Glutamatergic neuron (in vitro differentiated cells): ENCODE measurements at regions not wholly inside any gene's neighbourhood (a gene's known extent, or its start where the extent isn't known, plus 50 kb on each side); places are given as distances from the start of the nearest gene placed in this dataset.

ENCODE experiments used
- DNase-seq: peaks from one replicate; pipeline ENCODE4 v3.0.0; 2022
- H3K27ac Mint-ChIP-seq: one replicate; pipeline ENCODE4 v1.8.0; 2020; ENCODE audit warnings: mild to moderate bottlenecking, mixed read lengths, inconsistent platforms; ENCODE audit not compliant: unreplicated experiment
- H3K27me3 Mint-ChIP-seq: one replicate; pipeline ENCODE4 v1.8.0; 2020; ENCODE audit warnings: mild to moderate bottlenecking, moderate library complexity, mixed read lengths, inconsistent platforms; ENCODE audit not compliant: unreplicated experiment
- H3K36me3 Mint-ChIP-seq: one replicate; pipeline ENCODE4 v1.8.0; 2020; ENCODE audit warnings: mild to moderate bottlenecking, mixed read lengths, inconsistent platforms; ENCODE audit not compliant: unreplicated experiment
- H3K4me1 Mint-ChIP-seq: one replicate; pipeline ENCODE4 v1.8.0; 2020; ENCODE audit warnings: mild to moderate bottlenecking, low read depth, mixed read lengths, inconsistent platforms; ENCODE audit not compliant: unreplicated experiment
- H3K4me3 Mint-ChIP-seq: one replicate; pipeline ENCODE4 v1.8.0; 2020; ENCODE audit warnings: mild to moderate bottlenecking, mixed read lengths, inconsistent platforms; ENCODE audit not compliant: unreplicated experiment
- H3K9me3 Mint-ChIP-seq: one replicate; pipeline ENCODE4 v1.8.0; 2020; ENCODE audit warnings: mild to moderate bottlenecking, moderate library complexity, mixed read lengths, inconsistent platforms; ENCODE audit not compliant: unreplicated experiment
- TF ChIP-seq, protein P1 (sequence below): fragments of 200-600 bp; sonication (generic); IDR thresholded peaks from one replicate; pipeline ENCODE4 v1.5.0; 2021; ENCODE audit not compliant: partially characterized antibody, unreplicated experiment

DNA sequence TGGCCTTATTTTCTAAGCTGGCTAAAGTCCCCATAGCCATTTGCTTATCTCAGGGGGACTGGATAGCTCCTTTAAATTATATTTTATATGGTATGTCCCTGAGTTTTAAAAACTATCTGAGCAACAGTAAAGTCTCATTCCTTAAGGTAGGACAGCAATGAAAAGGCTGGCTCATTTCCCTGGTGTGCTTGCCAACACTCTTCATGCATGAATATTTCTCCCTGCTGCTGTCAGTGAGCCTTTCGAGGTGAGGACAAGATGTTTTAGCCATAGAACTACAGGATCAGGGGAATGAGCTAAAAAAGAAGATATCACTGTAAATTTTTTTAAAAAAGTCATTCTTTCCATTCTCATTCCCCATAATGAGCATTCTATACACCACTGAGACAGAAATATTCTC is 427.3 kb upstream of the FAM241A start:
- no peaks in the 10 kb centered on the region for H3K9me3 Mint-ChIP-seq
- no peaks in the 10 kb centered on the region for H3K36me3 Mint-ChIP-seq
- DNase-seq, result no peak
- TF ChIP-seq, protein P1, sequence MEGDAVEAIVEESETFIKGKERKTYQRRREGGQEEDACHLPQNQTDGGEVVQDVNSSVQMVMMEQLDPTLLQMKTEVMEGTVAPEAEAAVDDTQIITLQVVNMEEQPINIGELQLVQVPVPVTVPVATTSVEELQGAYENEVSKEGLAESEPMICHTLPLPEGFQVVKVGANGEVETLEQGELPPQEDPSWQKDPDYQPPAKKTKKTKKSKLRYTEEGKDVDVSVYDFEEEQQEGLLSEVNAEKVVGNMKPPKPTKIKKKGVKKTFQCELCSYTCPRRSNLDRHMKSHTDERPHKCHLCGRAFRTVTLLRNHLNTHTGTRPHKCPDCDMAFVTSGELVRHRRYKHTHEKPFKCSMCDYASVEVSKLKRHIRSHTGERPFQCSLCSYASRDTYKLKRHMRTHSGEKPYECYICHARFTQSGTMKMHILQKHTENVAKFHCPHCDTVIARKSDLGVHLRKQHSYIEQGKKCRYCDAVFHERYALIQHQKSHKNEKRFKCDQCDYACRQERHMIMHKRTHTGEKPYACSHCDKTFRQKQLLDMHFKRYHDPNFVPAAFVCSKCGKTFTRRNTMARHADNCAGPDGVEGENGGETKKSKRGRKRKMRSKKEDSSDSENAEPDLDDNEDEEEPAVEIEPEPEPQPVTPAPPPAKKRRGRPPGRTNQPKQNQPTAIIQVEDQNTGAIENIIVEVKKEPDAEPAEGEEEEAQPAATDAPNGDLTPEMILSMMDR, result no peak
- H3K4me3 Mint-ChIP-seq, result no peak overlapping the region
- no peak overlapping the region for H3K27ac Mint-ChIP-seq
- no peaks in the 10 kb centered on the region for H3K27me3 Mint-ChIP-seq
- peaks cover 4% of the 10 kb centered on the region for H3K4me1 Mint-ChIP-seq

DNA sequence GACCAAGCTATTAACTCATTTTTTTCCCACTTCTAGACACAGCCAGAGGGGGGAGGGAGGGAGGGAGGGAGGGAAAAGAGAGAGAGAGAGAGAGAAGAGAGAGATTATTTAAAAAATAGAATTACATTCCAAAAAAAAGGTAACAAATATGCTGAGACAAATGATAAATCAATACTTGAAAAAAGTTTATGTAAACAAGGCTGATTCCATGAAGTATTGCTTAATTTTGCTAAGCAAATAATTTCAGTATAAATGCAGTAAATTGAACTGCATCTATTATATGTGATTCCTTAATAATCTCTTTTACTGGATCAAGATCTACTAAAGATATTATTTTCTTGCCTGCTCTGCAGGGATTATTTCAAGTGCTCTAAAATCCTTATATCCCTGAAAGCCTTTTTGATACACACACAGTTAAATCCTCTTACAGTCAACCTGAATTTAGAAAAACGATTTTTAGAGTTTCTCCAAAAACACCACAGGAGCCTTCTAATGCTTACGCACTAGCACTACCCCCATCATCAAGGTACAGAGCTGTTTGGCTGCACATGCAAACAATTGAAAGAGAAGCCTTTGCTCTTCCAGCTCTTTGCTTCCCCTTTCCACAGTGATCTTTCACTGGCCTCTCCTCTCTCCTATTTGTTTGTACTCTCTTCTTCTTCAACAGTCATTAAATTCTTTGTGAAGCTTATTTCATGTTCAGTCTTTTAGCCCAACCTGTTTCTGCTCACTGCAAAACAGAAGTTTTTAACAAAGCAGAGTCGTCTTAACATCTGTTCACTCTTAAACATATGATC is 426.3 kb upstream of the FAM241A start:
- TF ChIP-seq, protein P1, result no peak
- Mint-ChIP-seq H3K4me1 (peaks cover 4% of the 10 kb centered on the region), H3K27me3 (no peaks in the 10 kb centered on the region), H3K4me3 (no peak overlapping the region), H3K36me3 (no peaks in the 10 kb centered on the region), H3K9me3 (no peaks in the 10 kb centered on the region), H3K27ac (no peak overlapping the region)
- DNase-seq, result no peak

DNA sequence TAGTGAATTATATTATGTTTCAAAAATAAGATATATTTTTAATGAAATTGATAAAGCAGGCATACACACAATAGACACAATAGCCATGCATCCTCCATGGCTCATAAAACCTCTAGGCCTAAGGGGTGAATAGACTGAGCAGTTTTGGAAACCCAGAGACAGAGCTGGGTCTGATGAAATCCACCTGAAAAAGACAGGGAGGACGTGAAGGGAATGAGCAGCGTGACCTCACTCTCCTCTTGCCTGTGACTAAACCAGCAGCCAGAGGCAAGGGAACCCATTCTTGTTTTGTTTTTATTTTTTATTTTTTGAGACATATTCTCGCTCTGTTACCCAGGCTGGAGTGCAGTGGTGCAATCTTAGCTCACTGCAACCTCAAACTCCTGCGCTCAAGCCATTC is 424.4 kb upstream of the FAM241A start:
- DNase-seq, result no peak
- TF ChIP-seq, protein P1, result no peak
- Mint-ChIP-seq H3K27ac (no peak overlapping the region), H3K27me3 (no peaks in the 10 kb centered on the region), H3K36me3 (no peaks in the 10 kb centered on the region), H3K4me3 (no peak overlapping the region), H3K9me3 (no peaks in the 10 kb centered on the region), H3K4me1 (peaks cover 4% of the 10 kb centered on the region)

DNA sequence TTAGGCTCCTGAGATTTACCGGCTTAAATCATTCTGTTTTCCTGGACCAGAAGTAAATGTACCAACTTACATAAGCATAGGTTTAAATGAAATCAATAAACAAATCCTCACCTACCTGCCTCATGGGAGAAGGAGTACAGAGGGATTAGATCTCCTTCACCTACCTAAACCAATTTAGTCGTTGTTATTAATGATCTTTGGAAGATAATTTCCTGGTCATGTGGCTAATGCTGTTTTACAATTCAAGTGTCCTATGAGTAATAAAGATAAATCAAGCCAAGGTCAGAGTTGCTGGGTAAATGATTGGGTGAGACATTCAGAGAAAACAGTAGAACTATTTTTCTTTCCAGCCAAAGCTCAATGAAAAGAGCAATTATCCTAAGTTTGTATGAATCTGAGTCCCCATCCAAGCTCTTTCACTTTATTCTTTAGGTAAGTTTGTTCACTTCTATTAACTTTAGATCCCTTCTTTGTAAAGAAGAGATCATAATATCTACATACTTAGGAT is 423.0 kb upstream of the FAM241A start:
- H3K27ac Mint-ChIP-seq, result no peak overlapping the region
- TF ChIP-seq, protein P1, result no peak
- DNase-seq, result no peak
- H3K27me3 Mint-ChIP-seq, result no peaks in the 10 kb centered on the region
- no peaks in the 10 kb centered on the region for H3K36me3 Mint-ChIP-seq
- H3K9me3 Mint-ChIP-seq, result no peaks in the 10 kb centered on the region
- no peak overlapping the region for H3K4me3 Mint-ChIP-seq
- peaks cover 4% of the 10 kb centered on the region for H3K4me1 Mint-ChIP-seq

DNA sequence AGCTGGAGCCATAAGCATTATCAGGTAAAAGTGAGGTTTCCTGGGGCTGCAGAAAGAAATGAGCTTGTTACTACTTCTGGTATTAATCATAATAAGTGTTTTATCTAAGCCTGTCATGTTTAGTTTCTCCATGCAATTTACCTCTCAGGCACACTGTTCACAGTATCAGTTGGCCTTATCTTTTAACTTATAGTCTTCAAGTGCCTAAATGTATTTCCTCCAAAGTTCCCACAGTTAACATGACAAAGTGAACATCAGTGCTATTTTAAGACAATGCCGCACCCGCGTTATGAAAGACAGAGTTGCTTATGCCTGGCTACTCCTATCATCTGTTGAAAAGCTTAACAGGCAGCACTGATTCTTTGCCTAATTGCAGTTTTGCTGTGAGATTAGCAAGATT is 408.7 kb upstream of the FAM241A start:
- Mint-ChIP-seq H3K27ac (no peak overlapping the region), H3K4me3 (no peak overlapping the region), H3K36me3 (no peaks in the 10 kb centered on the region), H3K4me1 (no peaks in the 10 kb centered on the region), H3K27me3 (no peaks in the 10 kb centered on the region), H3K9me3 (no peaks in the 10 kb centered on the region)
- TF ChIP-seq, protein P1, result no peak
- DNase-seq, result no peak
